Esophagus squamous epithelium (tissue), 4 donors: ENCODE measurements at regions not wholly inside any gene's neighbourhood (a gene's known extent, or its start where the extent isn't known, plus 50 kb on each side); places are given as distances from the start of the nearest gene placed in this dataset.

Experiments
- CTCF ChIP-seq, 6 experiments: fragments of 450-650 bp in 4 of 6; fragments of 200-600 bp in 2 of 6; sonication (generic) in 2 of 6; IDR thresholded peaks; one replicate each; pipeline ENCODE4 v1.5.1; 2016 to 2019; ENCODE audit warnings: antibody characterized with exemption in 6 of 6, mild to moderate bottlenecking in 4 of 6, moderate library complexity in 4 of 6
- POLR2A ChIP-seq, 4 donors: fragments of 450-650 bp; IDR thresholded peaks; one replicate each; pipeline ENCODE4 v1.6.1; 2017; ENCODE audit warnings: antibody characterized with exemption in 4 of 4, mild to moderate bottlenecking in 4 of 4, moderate library complexity in 3 of 4

- TF ChIP-seq CTCF (IDR thresholded peaks at IDR 0.05), result no peak
- no peak for TF ChIP-seq POLR2A (IDR thresholded peaks at IDR 0.05)
Observed at GRCh38 chr2:216571178-216571908, 61.9 kb upstream of the IGFBP2 start.
